CD4-positive, alpha-beta T cell treated with Interleukin-6 at 100 ng/mL for 8 hours (primary cell): ENCODE measurements at regions not wholly inside any gene's neighbourhood (a gene's known extent, or its start where the extent isn't known, plus 50 kb on each side); places are given as distances from the start of the nearest gene placed in this dataset.
"Not testable (repeated sequence)": the region's sequence is repeated elsewhere in the genome, so short reads cannot be mapped to it uniquely, and the experiment has no call there.

Experiments
- DNase-seq: peaks from one replicate; pipeline ENCODE4 v3.0.0-alpha.2; 2020; ENCODE audit warnings: mixed read lengths, low spot score

DNA sequence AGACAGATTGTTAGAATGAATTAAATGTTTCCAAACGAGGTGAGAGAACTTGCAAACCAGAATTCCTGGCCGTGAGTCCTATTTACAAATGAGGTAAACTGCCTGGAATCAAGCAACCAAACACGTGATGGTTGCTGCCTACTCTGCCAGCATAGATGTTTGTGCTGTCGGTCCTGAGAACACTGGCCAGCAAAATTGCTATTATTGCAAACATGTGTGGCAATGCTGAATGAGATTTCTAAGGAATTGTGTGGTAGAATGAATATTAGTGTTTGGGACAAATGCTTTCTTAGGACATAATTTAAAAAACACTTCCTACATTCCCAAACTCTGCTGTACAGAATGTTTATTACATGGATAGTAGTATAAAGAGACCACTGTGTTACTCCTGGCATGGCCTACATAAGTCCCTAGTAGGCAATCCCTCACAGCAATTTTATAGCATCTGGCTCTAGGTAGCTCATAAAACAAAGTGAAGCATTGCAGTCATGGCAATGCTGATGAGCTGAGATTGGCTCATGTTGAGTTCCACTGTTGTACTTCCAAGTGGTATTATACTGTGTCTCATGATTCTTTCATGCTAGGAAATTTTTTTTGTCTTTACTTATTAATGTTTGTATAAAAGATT is 605.2 kb upstream of the EPHA5 start:
- no peak for DNase-seq

DNA sequence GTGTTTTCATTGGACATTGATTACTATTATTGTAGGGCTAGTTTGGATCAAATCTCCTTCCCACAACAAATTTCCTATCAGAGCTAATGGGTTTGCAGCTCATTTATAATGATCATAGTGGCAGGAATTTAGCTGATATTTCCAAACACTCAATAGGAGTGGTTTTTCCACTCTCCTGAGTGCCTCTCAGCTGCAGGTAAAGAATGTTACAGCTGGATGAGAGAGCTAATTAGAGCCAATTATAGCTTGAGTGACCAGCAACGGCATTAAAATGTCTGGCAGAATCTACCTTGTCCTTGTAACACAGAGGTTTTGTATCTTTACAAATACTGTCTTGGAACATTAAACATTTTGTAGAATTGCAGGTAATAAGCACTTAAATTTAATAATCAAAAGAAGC is 602.8 kb upstream of the EPHA5 start:
- DNase-seq = no peak

DNA sequence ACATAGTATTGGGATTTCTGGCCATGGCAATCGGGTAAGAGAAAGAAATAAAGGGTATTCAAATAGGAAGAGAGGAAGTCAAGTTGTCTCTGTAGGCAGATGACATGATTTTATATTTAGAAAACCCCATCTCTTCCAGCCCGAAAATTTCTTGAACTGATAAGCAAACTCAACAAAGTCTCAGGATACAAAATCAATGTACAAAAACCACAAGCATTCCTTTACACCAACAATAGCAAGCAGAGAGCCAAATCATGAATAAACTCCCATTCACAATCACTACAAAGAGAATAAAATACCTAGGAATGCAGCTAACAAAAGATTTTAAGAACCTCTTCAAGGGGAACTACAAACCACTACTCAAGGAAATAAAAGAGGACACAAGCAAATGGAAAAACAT is 600.1 kb upstream of the EPHA5 start:
- DNase-seq = not testable (repeated sequence)

DNA sequence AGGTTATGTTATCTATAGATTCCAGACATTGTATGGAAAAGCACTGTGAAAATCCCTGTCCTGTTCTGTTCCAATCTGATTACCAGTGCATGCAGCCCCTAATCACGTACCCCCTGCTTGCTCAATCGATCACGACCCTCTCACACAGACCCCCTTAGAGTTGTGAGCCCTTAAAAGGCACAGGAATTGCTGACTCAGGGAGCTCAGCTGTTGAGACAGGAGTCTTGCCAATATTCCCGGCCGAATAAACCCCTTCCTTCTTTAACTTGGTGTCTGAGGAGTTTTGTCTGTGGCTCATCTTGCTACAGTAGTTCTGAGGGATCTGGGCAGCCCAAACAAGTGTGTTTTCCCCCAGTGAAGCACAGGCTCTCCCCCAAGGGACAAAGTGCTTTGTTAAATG is 596.3 kb upstream of the EPHA5 start:
- not testable (repeated sequence) for DNase-seq

DNA sequence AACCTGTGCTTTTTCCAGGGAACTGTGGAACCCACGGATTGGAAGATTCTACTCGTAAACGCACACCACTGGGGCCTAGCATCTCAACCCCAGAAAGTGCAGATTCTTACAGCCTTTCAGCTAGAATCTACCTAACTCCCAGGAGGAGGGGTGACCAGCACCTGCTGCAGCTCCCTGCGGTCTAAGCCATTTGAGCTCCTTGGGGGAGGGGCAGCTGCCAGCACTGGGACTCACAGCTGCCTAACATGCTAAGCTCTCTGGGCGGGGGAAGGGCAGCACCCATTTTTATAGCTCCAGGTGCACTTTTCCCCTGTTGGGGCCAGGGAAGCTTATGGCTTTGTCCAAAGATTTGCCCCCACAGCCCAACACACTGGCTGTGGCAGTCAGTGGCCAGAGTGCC is 595.7 kb upstream of the EPHA5 start:
- DNase-seq = no peak

DNA sequence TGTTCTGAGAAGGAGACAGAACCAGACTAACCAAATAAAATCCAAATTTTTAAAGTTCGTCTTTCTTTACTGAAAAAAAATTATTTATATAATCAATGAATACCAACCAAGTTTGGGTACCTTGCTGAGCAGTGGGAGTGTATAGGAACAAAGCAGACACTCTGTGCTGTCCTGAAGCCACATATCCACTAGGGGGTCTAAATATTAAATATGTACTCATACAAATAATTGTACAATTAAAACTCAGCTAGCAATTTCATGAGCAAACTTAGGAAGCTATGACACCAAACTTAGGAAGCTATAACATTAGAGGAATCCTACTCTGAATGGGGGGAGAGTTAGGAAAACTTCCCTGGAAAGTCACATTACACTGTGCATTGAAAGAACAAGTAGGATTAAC is 582.0 kb upstream of the EPHA5 start:
- no peak for DNase-seq

DNA sequence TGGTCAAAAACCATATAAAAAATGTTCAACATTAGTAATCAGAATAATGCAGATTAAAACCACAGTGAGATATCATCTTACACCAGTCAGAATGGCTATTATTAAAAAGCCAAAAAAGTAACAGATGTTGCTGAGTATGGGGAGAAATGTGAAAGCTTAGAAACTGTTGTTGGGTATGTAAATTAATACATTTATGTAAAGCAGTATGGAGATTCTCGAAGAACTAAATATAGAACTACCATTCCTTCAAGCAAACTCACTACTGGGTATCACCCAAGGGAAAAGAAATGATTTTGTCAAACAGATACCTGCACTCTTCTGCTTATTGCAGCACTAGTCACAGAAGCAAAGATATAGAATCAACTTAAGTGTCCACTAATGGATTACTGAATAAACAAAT is 576.4 kb upstream of the EPHA5 start:
- no peak for DNase-seq

DNA sequence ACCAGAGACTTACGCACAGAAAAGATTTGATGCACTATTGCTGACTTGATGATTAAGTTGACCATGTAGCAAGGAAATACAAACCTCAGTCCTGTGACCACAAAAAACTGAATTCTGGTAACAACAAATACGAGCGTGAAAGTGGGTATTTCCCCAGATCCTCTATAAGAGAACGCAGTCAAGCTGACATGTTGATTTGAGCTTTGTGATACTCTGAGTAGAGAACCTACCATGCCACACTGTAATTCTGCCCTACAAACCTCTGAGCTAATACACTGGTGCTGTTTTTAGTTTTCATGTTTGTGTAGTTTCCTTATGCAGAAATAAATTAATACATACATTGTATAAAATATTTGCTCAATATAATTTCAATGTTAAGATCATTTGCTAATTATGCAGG is 565.6 kb upstream of the EPHA5 start:
- DNase-seq = no peak

DNA sequence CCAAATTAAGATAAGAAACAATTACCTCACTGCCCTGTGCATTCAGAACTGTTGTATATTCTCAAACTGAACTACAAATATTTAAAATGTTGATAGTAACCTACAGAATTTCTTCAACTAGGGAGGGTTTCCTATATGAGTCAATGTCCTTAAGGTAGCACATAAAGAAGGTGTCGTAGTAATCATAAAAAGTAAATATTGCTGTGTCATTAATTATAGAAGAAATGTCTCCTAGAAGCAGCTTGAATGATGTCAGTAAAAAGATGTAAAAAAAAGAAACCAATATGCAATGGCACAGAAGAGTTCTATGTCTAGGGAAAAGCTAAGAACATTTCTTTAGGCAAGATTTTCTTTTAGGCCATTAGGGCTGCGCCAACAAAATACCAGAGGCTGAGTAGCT is 559.6 kb upstream of the EPHA5 start:
- DNase-seq = no peak

DNA sequence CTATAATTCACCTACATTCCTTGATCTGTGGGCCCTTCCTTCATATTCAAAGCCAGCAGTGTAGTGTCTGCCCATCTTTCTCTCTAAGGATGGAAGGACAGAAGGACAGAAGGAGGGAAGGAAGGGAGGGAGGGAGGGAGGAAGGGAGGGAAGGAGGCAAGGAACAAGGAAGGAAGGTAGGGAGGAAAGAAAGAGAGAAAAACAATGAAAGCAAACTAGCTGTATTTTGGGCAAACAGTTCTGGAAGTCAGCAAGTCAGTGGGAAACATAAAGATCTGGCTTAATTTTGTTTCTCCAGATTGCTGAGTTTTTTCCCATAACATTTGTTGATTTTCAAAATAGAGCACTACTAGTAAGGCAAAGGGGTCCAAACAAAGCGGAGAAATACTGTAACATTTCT is 555.2 kb upstream of the EPHA5 start:
- no peak for DNase-seq

DNA sequence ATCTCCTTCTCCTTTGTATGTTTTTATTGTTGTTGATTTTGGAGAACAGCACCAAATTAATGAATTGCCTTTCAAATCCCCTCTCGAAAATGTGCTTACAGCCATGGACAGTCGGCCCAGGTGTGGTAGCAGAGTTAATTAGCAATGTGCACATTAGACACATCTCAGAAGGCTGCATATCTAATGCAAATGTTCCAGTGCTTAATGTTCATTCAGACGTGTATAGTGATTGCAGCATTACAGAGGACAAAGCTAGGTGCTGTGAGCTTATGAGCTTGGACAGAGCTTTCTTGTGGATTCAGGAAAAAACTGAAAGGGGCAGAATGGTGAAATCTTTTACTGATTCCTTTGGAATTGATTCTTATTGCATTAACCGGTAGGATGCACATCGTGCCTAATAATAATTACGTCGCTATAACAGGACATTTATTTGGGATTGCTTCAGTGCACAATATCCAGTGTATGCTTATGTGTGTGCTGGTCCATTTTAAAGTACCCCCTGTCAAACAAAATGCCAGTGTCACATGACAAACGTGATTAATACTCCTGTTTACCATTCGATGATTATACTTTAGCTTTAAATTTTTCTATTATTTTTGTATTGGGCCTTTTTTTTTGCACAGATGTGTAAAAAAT is 552.9 kb upstream of the EPHA5 start:
- no peak for DNase-seq

DNA sequence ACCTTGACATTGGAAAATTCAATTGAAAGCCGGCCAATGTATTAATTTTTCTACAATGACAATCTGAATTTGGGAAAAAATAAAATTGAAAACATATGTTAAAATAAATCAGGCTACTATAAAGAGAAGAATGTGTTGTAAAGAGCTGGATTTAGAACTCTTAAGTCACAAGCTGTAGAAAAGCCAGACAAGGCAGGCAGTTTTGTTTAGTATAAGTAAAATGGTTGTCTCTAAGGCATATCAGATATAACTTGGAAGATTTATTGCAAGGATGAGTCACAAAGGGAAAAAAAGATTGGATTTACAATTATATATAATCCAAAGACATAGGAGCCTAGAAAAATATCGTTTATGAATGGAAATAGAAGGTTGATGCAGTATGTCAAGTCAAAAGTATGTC is 549.1 kb upstream of the EPHA5 start:
- no peak for DNase-seq

DNA sequence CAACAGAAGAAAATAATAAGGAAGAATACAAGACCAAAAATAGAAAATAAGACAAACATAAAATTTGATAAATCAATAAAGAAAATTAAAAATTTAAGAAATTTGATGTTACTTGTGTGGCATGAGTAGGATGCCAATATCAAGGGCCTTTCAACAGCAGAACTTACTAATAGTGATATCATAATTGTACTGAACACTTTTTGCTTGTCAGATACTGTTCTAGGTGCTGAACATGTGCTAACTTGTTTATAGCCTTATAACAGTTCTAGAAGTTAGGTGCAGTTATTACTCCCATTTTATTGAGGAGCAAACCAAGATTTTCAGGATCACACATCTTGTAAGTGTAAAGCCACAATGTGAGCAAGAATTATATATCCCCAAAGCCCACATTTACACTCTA is 546.0 kb upstream of the EPHA5 start:
- DNase-seq = no peak

DNA sequence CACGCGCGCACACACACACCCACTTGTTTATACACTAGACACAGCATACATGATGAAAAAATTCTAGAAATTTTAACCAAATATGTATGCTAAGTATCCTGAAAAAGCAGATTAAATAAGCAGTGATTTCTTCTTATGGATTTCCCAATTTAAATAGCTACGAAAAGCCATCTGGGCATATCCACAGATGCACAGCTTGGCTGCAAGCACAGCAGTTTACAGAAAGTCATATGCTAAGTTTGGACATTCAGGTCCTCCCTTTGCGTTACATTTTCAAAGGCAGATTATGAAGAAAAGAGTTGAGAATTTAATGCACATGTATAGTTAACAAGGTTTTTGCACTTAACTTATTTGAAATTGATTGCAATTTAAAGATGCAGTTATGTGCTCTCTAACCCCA is 542.2 kb upstream of the EPHA5 start:
- no peak for DNase-seq

DNA sequence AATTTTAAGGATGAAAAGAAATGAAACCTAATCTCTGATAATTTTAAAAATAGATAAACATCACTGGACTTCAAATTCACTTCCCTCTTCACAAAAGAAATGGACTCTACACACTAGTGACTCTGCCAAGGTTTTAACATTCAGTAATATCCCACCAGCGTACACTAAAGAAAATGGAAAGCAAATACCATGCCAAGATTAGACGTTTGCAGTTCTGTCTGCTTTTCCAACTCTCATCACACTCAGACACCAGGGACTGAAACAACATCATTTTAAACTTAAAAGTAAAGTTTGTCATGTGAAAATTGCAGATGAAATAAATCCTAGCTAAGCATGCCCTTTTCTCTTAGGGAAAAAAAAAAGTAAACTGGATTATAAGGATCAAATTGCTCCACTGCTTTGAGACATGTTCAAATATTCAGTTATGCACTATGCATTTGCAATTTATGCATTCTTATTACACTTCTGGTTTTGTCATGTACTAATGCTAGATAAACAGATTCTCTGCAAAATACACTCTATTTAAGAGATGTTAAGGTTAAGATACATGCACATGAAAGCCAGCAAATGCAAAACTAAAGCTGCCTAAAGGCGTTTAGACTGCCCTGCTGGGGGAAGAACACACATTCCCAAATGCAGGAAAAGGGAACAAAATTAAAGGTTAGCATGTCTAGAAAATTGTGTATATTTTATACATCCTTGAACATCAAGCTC is 534.4 kb upstream of the EPHA5 start:
- no peak for DNase-seq

DNA sequence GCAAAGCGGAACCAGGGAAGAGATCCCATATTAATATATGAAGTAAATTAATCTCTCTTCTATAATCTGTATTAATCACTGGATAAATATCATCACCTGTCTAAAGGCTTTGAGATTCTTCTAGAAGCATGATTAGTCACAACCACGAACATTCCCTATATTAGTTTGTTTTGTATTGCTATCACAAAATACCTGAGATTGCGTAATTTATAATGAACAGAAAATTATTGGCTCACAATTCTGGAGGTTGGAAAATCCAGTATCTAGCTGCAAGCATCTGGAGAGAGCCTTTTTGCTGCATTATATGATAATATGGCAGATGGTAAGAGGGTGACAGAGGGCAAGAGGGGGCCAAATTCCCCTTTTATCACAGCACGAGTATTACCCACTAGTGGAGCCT is 532.6 kb upstream of the EPHA5 start:
- DNase-seq = no peak

DNA sequence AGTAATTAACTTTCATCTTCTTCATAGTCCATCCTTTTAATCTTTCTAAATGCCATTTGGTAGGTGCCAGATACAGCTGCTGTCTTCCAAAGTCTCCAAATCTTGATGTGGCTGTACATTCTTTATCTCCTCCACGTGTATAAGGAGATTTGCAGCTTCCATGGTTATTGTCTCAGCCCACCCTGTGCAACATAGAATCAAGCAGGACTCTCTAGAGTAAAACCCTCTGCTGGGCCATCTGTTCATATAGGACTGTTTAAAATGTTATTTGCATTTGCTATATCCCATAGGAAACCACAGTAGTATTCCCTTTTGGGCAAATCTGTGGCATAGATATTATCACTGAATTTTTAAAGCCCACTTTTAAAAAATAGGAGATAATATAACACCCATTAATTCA is 527.2 kb upstream of the EPHA5 start:
- no peak for DNase-seq

DNA sequence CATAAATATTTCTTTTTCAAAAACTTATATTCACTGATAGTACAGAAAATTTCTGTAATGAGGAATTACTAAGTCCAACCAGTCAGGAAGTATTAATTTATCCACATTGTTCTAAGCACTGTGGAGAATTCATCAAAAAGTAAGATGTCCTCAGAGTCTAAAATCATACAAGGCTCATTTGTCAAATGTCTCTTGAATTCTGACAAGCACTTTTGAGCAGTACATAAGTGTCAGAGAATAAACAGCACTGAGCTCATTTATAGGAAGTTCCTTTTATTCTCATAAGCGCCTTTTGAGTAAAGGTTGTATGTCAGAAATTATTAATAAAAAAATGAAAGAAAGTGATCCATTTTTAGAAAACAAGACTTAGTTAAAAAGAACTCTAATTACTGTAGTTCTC is 523.2 kb upstream of the EPHA5 start:
- DNase-seq = no peak

DNA sequence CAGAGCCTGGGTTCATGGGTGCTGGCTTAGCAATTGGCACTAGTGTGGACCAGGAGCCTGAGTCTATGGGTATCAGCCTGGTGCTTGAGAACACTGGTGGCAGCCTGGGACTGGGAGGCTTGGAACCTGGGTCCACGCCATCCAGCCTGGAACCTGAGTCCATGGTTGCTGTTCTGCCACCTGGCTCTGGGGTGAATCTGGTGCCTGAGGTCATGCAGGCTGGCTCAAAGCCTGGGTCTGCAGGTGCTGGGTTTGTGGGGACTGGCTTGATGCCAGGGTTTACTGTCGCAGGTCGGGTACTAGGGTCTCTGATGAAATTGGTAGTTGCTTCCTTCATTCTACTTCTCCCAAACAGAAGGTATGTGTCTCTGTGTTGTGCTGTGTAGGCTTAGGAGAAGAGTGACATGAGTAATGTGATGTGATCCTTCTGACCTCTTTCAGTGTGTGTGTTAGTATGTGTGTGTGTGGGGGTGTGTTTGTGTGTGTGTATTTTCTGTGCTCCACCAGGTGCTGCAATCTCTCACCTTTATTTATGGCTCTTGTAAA is 517.0 kb upstream of the EPHA5 start:
- DNase-seq = no peak

DNA sequence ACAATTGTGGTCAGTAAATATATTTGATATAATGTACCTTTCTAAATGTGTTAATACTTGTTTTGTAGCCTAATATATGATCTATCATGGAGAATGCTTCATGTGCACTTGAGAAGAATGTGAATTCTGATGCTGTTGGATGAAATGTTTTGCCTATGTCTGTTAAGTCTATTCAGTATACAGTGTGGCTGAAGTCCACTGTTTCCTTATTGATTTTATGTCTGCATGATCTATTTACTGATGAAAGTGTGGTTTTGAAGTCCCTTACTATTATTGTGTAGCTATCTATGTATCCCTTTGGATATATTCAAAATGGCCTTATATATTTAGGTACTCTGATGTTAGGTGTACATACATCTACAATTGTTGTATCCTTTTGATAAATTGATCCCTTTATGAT is 515.8 kb upstream of the EPHA5 start:
- no peak for DNase-seq

DNA sequence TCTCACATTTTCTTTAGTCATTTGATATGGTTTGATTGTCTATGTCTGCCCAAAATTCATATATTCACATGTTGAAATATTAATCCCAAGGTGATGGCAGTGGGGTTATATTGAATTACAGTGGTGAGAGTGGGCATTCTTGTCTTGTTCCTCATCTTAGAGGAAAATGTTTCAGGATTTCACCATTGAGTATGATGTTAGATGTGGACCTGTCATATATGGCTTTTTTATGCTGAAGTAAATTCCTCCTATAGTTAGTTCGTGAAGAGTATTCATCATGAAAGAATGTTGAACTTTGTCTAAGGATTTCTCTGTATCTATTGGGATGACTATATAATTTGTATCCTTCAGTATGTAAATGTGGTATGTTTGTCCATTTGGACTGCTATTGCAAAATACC is 512.3 kb upstream of the EPHA5 start:
- no peak for DNase-seq

DNA sequence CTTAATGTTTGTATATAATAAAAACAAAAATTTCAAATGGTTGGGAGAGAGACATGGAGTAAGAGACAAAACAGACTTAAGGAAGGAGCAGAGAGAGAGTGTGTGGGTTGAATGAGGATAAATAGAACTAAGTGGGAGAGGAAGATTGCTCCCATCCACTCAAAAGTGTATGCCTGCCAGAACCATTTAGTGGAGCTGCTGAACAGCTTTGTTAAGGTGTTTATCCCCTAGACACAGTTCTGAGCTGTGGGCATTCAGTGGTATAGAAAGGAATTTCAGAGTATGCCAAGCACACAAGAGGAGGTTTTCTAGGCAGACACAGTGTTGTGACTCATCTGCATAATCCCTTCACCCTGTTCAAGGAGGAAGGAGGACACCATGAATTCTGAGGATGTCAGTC is 508.6 kb upstream of the EPHA5 start:
- no peak for DNase-seq

DNA sequence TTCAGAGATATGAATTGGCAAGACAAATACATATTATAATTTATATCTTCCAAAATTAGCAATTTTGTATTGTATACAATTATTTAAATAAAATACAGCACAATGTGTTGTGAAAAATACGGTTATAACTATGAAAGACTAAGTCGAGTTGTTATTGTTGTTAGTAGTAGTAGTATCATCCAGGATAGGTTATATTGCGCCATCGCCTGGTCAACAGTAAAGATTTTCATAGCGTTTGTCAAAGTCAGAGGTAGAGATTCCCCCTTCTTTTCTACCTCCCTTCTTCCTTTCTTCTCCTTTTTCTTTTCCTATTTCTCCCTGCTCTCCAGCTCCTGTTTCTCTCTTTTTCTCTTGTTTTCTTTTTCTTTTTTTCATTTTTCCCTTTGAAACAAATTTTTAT is 499.1 kb upstream of the EPHA5 start:
- DNase-seq = no peak

DNA sequence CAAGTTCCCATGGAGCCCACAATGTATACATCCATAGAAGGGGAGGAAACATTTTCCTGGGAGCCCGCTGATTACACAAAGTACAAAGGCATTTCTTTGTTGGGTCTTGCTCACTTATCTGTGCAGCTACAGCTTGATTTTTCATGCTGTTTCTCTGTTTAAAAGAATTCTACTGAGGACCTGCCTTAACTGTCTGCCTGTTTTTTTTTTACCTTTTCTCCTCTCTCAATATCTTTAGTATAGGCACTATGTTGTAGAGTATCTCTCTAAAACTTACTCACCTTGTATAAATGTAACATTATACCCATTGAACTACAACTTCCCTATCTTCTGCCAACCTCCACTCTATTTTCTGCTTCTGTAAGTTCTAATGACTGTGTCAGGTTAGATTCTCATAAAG is 494.6 kb upstream of the EPHA5 start:
- no peak for DNase-seq
